ENCODE measurements at regions not wholly inside any gene's neighbourhood (a gene's known extent, or its start where the extent isn't known, plus 50 kb on each side); places are given as distances from the start of the nearest gene placed in this dataset.

GRCh38 chr11:90414221-90414620, 191.4 kb upstream of the CHORDC1 start:
- TF ChIP-seq CTCF (conservative IDR thresholded peaks at IDR 0.05 in 1 of 2, IDR thresholded peaks at IDR 0.05 in 1 of 2; ENCODE audit: extremely low read depth in 1 of 2, insufficient read depth in 1 of 2, low read depth in 1 of 2, low read length in 2 of 2) = no peak
- no peak for TF ChIP-seq EZH2 (IDR thresholded peaks at IDR 0.05; ENCODE audit: borderline replicate concordance, low read length)
